K562 (cell line): ENCODE measurements at regions not wholly inside any gene's neighbourhood (a gene's known extent, or its start where the extent isn't known, plus 50 kb on each side); places are given as distances from the start of the nearest gene placed in this dataset.

ENCODE experiments used
- ATAC-seq: fragments of 200-7000 bp; cut with Tn5 transposase; 3 replicates; pipeline ENCODE4 v1.9.1; 2020; ENCODE audit warnings: moderate library complexity
- BruUV-seq: library from RNA; stranded (reverse); fragments of 400-500 nt; replicated peaks from 2 replicates; lab custom pipeline; 2021; lab: Mats Ljungman, UMichigan
- CTCF ChIA-PET: fragments of 300-600 bp; formaldehyde crosslinking; extraction: SDS; loops from one replicate; lab custom pipeline; 2021; ENCODE audit warnings: low intra/inter-chr PET ratio; lab: Yijun Ruan, JAX
- POLR2A ChIA-PET: fragments of 300-600, 350-650 bp; sonication (Branson Sonifier 250); formaldehyde crosslinking; extraction: SDS; loops from one replicate; lab custom pipeline; 2021; ENCODE audit warnings: antibody characterized with exemption, inconsistent platforms; lab: Yijun Ruan, JAX
- DNase-seq, 4 experiments: peaks; one replicate each; pipeline versions ENCODE4 v3.0.0 to v3.0.0-alpha.2; 2011 to 2018; ENCODE audit warnings: low spot score in 3 of 4, mixed read lengths in 3 of 4; ENCODE audit errors: extremely low read depth in 1 of 4
- FAIRE-seq: peaks from 2 replicates; lab custom pipeline; 2011; peaks lifted over from hg19 to GRCh38; lab: Jason Lieb, UNC
- H2AFZ ChIP-seq: 2 replicates; pipeline ENCODE4 v1.6.0; 2011; ENCODE audit warnings: low read depth, low read length, control low read depth, inconsistent platforms
- H3K27ac ChIP-seq: fragments of 200-600 bp; 3 replicates; pipeline ENCODE4 v1.8.0; 2011; ENCODE audit warnings: low read depth, mild to moderate bottlenecking, control low read depth, inconsistent platforms, low read length, moderate library complexity, mixed read lengths; ENCODE audit errors: extremely low read depth
- H3K27me3 ChIP-seq, 2 experiments: fragments of 300-600 bp in 1 of 2; 2 replicates in 1 of 2; 3 replicates in 1 of 2; pipeline versions ENCODE4 v1.6.0 to v1.8.0; 2011; ENCODE audit warnings: inconsistent platforms in 2 of 2, low read length in 2 of 2, mild to moderate bottlenecking in 1 of 2, mixed read lengths in 1 of 2, moderate library complexity in 1 of 2; ENCODE audit not compliant: control insufficient read depth in 2 of 2, insufficient read depth in 2 of 2
- H3K36me3 ChIP-seq: fragments of 300-600 bp; 3 replicates; pipeline ENCODE4 v1.8.0; 2011; ENCODE audit warnings: mild to moderate bottlenecking, low read length, inconsistent platforms; ENCODE audit not compliant: control insufficient read depth, insufficient read depth
- H3K4me1 ChIP-seq, 2 experiments: fragments of 200-600 bp in 1 of 2; replicated peaks in 1 of 2; 2 replicates in 1 of 2; 3 replicates in 1 of 2; pipeline versions ENCODE4 v1.5.1 to v1.8.0; 2011; ENCODE audit warnings: inconsistent platforms in 2 of 2, low read length in 2 of 2, mild to moderate bottlenecking in 1 of 2, mixed read lengths in 1 of 2, moderate library complexity in 1 of 2; ENCODE audit not compliant: control insufficient read depth in 2 of 2, insufficient read depth in 2 of 2
- H3K4me2 ChIP-seq: 2 replicates; pipeline ENCODE4 v1.6.1; 2011; ENCODE audit warnings: low read length, control low read depth, inconsistent platforms, mixed read lengths; ENCODE audit not compliant: insufficient read depth
- H3K4me3 ChIP-seq: fragments of 200-600 bp; sonication (generic), shearing (Covaris generic); 2 replicates; pipeline ENCODE4 v1.5.1; 2016; ENCODE audit warnings: control low read depth, inconsistent platforms
- H3K79me2 ChIP-seq: fragments of 200-600 bp; 3 replicates; pipeline ENCODE4 v1.8.0; 2011; ENCODE audit warnings: low read length, inconsistent platforms; ENCODE audit not compliant: control insufficient read depth, insufficient read depth
- H3K9ac ChIP-seq, 2 experiments: 2 replicates each; pipeline versions ENCODE4 v1.6.0 to v1.6.1; 2011; ENCODE audit warnings: low read depth in 2 of 2, low read length in 2 of 2, control low read depth in 1 of 2, inconsistent platforms in 1 of 2, mild to moderate bottlenecking in 1 of 2, mixed read lengths in 1 of 2; ENCODE audit not compliant: insufficient read depth in 1 of 2
- H3K9me1 ChIP-seq: one replicate; pipeline ENCODE4 v1.6.0; 2011; ENCODE audit warnings: inconsistent platforms, mild to moderate bottlenecking, low read length, moderate library complexity; ENCODE audit not compliant: control insufficient read depth, insufficient read depth
- H3K9me3 ChIP-seq: replicated peaks from 2 replicates; pipeline ENCODE4 v1.5.1; 2011; ENCODE audit warnings: low read depth, low read length, inconsistent platforms; ENCODE audit not compliant: control insufficient read depth, insufficient read depth
- H4K20me1 ChIP-seq: replicated peaks from 2 replicates; pipeline ENCODE4 v1.6.1; 2011; ENCODE audit warnings: low read length, inconsistent platforms, mixed read lengths; ENCODE audit not compliant: control insufficient read depth, insufficient read depth
- CBX2 ChIP-seq: fragments of 200-600 bp; sonication (generic); IDR thresholded peaks from one replicate; pipeline ENCODE4 v1.6.1; 2012; ENCODE audit warnings: mild to moderate bottlenecking, low read length, inconsistent platforms; ENCODE audit not compliant: insufficient read depth, poor library complexity, severe bottlenecking
- ESRRA ChIP-seq: fragments of 450-650 bp; IDR thresholded peaks from 2 replicates; pipeline ENCODE4 v1.6.1; 2014; ENCODE audit warnings: low read depth, mild to moderate bottlenecking, moderate library complexity, borderline replicate concordance
- HDAC8 ChIP-seq: fragments of 450-650 bp; IDR thresholded peaks from 2 replicates; pipeline ENCODE4 v1.6.1; 2016; ENCODE audit warnings: mild to moderate bottlenecking, missing genetic modification characterization, moderate library complexity, missing compliant biosample characterization
- MEF2A ChIP-seq: IDR thresholded peaks from 2 replicates; pipeline ENCODE4 v1.6.1; 2011; ENCODE audit warnings: low read depth, mild to moderate bottlenecking, low read length, moderate library complexity; ENCODE audit not compliant: control insufficient read depth
- NONO ChIP-seq, 2 experiments: fragments of 200-400 bp in 1 of 2; fragments of 450-650 bp in 1 of 2; formaldehyde crosslinking in 1 of 2; IDR thresholded peaks; 2 replicates each; pipeline ENCODE4 v1.6.1; 2017; ENCODE audit warnings: low read depth in 2 of 2, mild to moderate bottlenecking in 2 of 2, moderate library complexity in 2 of 2, low read length in 1 of 2
- PCBP1 ChIP-seq: fragments of 200-400 bp; formaldehyde crosslinking; IDR thresholded peaks from 2 replicates; pipeline ENCODE4 v1.6.1; 2018; ENCODE audit warnings: mild to moderate bottlenecking, low read depth, low read length; ENCODE audit not compliant: poor library complexity, severe bottlenecking
- RBM34 ChIP-seq: fragments of 200-400 bp; formaldehyde crosslinking; IDR thresholded peaks from 2 replicates; pipeline ENCODE4 v1.6.1; 2018; ENCODE audit warnings: low read length, borderline replicate concordance; ENCODE audit not compliant: insufficient read depth
- RFX7 ChIP-seq: fragments of 250-450 bp; sonication (Bioruptor Pico); IDR thresholded peaks from 2 replicates; pipeline ENCODE4 v1.5.1; 2021; ENCODE audit warnings: mild to moderate bottlenecking
- RUNX1 ChIP-seq: sonication (generic); IDR thresholded peaks from 2 replicates; pipeline ENCODE4 v1.6.1; 2016; ENCODE audit warnings: antibody characterized with exemption, low read depth
- SOX6 ChIP-seq: fragments of 450-650 bp; IDR thresholded peaks from 2 replicates; pipeline ENCODE4 v1.6.1; 2014; ENCODE audit warnings: mild to moderate bottlenecking
- SREBF2 ChIP-seq: sonication (generic); formaldehyde crosslinking; IDR thresholded peaks from 2 replicates; pipeline ENCODE4 v1.4.0; 2020; ENCODE audit warnings: mild to moderate bottlenecking, missing genetic modification reagents
- TFE3 ChIP-seq: fragments of 450-650 bp; formaldehyde crosslinking; IDR thresholded peaks from 2 replicates; pipeline ENCODE4 v1.4.0; 2020; ENCODE audit warnings: mild to moderate bottlenecking, mixed read lengths
- ZNF277 ChIP-seq: fragments of 250-450 bp; sonication (Bioruptor Pico); IDR thresholded peaks from 2 replicates; pipeline ENCODE4 v1.8.0; 2022; ENCODE audit warnings: inconsistent platforms, mild to moderate bottlenecking, moderate library complexity, borderline replicate concordance
- in situ Hi-C: fragments of 300-500 bp; cut with MboI; formaldehyde crosslinking; loops from 4 replicates; pipeline ENCODE4 v1.15.0; 2018; ENCODE audit warnings: inconsistent platforms, mixed read lengths
- intact Hi-C: fragments of 100-400 bp; cut with micrococcal nuclease; formaldehyde crosslinking; loops from 2 replicates; pipeline ENCODE4 v1.14.2; 2022

GRCh38 chr10:53537508-53537907 is 764.9 kb upstream of the MBL2 start:
- no peak overlapping the region for H2AFZ ChIP-seq
- H3K9me3 ChIP-seq, result no peaks in the 10 kb centered on the region; the same call in 1 of the 2 replicates
- POLR2A ChIA-PET, result no interaction called here
- no peak overlapping the region for H3K4me3 ChIP-seq
- H3K4me1 ChIP-seq, result no peaks in the 10 kb centered on the region
- no peak overlapping the region for H3K9ac ChIP-seq
- no peaks in the 10 kb centered on the region for H3K27me3 ChIP-seq
- CTCF ChIA-PET, result no interaction called here
- no peak overlapping the region for H3K27ac ChIP-seq
- no TSS peak for BruUV-seq
- H3K36me3 ChIP-seq, result no peaks in the 10 kb centered on the region
- TF ChIP-seq PCBP1 (no peak), RFX7 (CRISPR knock-in tag) (no peak), SOX6 (no peak), TFE3 (CRISPR knock-in tag) (no peak), MEF2A (no peak), CBX2 (no peak), HDAC8 (no peak), ESRRA (no peak), SREBF2 (CRISPR knock-in tag) (no peak), RUNX1 (no peak), RBM34 (no peak), ZNF277 (no peak), NONO (IDR thresholded peaks at IDR 0.05; ENCODE audit: low read depth in 2 of 2, low read length in 1 of 2) (no peak)
- FAIRE-seq (no peak), DNase-seq (no peak), ATAC-seq (no peak)
- intact Hi-C loops, result no loop called here
- H3K9me1 ChIP-seq, result no peaks in the 10 kb centered on the region
- in situ Hi-C loops, result no loop called here
- no peak overlapping the region for H3K4me2 ChIP-seq
- no peaks in the 10 kb centered on the region for H3K79me2 ChIP-seq
- H4K20me1 ChIP-seq, result no peaks in the 10 kb centered on the region
